ENCODE measurements at regions not wholly inside any gene's neighbourhood (a gene's known extent, or its start where the extent isn't known, plus 50 kb on each side); places are given as distances from the start of the nearest gene placed in this dataset.

GRCh38 chr2:48253301-48253700 lies 61.2 kb upstream of the FOXN2 start:
- FAIRE-seq (no peak), DNase-seq (ENCODE audit: low read depth, low spot score) (no peak)
- no peak overlapping the region for H2AFZ ChIP-seq (ENCODE audit: control insufficient read depth, low read length)
- no peak for TF ChIP-seq EZH2 (IDR thresholded peaks at IDR 0.05; ENCODE audit: low read length)
- H3K9me3 ChIP-seq (ENCODE audit: control insufficient read depth, low read depth, low read length) = no peaks in the 10 kb centered on the region
- H3K4me3 ChIP-seq (ENCODE audit: control insufficient read depth in 2 of 3, extremely low read depth in 1 of 3, insufficient read depth in 2 of 3, low read depth in 1 of 3, low read length in 3 of 3) = no peak overlapping the region
- dilution Hi-C loops (cut with MboI; ENCODE audit: extremely low pct_ligation_motif_present, low sequenced_read_pairs) = no loop called here
- no peaks in the 10 kb centered on the region for H3K79me2 ChIP-seq (ENCODE audit: control insufficient read depth, insufficient read depth, low read length)
- H3K4me2 ChIP-seq (ENCODE audit: control insufficient read depth, extremely low read depth, insufficient read depth, low read depth, low read length) = no peak overlapping the region
- no peaks in the 10 kb centered on the region for H4K20me1 ChIP-seq (ENCODE audit: control insufficient read depth, extremely low read depth, insufficient read depth, low read length)
- no peak overlapping the region for H3K27ac ChIP-seq (ENCODE audit: control insufficient read depth, insufficient read depth, low read length)
- H3K9ac ChIP-seq (ENCODE audit: control insufficient read depth, extremely low read depth, insufficient read depth, low read length) = no peak overlapping the region
- no peaks in the 10 kb centered on the region for H3K9me1 ChIP-seq (ENCODE audit: control insufficient read depth, extremely low read depth, insufficient read depth, low read length)
- no peaks in the 10 kb centered on the region for H3K36me3 ChIP-seq (ENCODE audit: control insufficient read depth in 2 of 2, extremely low read depth in 1 of 2, insufficient read depth in 2 of 2, low read length in 2 of 2)
- H3K4me1 ChIP-seq (ENCODE audit: control insufficient read depth, extremely low read depth, insufficient read depth, low read length) = peaks cover 8% of the 10 kb centered on the region
- no peaks in the 10 kb centered on the region for H3K27me3 ChIP-seq (ENCODE audit: control insufficient read depth, extremely low read depth, insufficient read depth, low read length)

DNA sequence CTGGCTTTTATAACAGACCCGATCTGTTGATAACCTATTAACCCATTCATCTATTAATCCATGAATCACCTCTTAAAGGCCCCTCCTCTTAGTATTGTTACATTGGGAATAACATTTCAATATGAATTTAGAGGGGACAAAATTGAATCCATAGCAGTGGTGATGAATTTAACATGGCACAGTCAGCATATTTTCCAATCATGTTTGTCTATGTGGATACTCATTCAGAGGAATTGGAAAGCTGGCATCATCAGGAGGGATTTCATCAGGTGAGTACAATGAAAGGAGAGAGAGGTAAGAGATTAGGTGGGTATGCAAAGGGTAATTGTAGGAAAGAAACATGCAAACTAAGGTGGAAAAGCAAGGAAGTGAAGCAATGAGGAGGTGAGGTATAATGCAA lies 59.6 kb upstream of the FOXN2 start:
- no peak overlapping the region for H3K27ac ChIP-seq (ENCODE audit: control insufficient read depth, insufficient read depth, low read length)
- H3K36me3 ChIP-seq (ENCODE audit: control insufficient read depth in 2 of 2, extremely low read depth in 1 of 2, insufficient read depth in 2 of 2, low read length in 2 of 2) = no peaks in the 10 kb centered on the region
- H3K79me2 ChIP-seq (ENCODE audit: control insufficient read depth, insufficient read depth, low read length) = no peaks in the 10 kb centered on the region
- H3K9me3 ChIP-seq (ENCODE audit: control insufficient read depth, low read depth, low read length) = no peaks in the 10 kb centered on the region
- DNase-seq (ENCODE audit: low read depth, low spot score) (no peak), FAIRE-seq (no peak)
- H2AFZ ChIP-seq (ENCODE audit: control insufficient read depth, low read length) = no peak overlapping the region
- no peak overlapping the region for H3K4me2 ChIP-seq (ENCODE audit: control insufficient read depth, extremely low read depth, insufficient read depth, low read depth, low read length)
- dilution Hi-C loops (cut with MboI; ENCODE audit: extremely low pct_ligation_motif_present, low sequenced_read_pairs) = no loop called here
- H4K20me1 ChIP-seq (ENCODE audit: control insufficient read depth, extremely low read depth, insufficient read depth, low read length) = no peaks in the 10 kb centered on the region
- no peak overlapping the region for H3K9ac ChIP-seq (ENCODE audit: control insufficient read depth, extremely low read depth, insufficient read depth, low read length)
- H3K27me3 ChIP-seq (ENCODE audit: control insufficient read depth, extremely low read depth, insufficient read depth, low read length) = no peaks in the 10 kb centered on the region
- H3K9me1 ChIP-seq (ENCODE audit: control insufficient read depth, extremely low read depth, insufficient read depth, low read length) = no peaks in the 10 kb centered on the region
- no peaks in the 10 kb centered on the region for H3K4me1 ChIP-seq (ENCODE audit: control insufficient read depth, extremely low read depth, insufficient read depth, low read length)
- H3K4me3 ChIP-seq (ENCODE audit: control insufficient read depth in 2 of 3, extremely low read depth in 1 of 3, insufficient read depth in 2 of 3, low read depth in 1 of 3, low read length in 3 of 3) = no peak overlapping the region
- TF ChIP-seq CTCF (optimal IDR thresholded peaks at IDR 0.05 in 1 of 3, IDR thresholded peaks at IDR 0.05 in 1 of 3, conservative IDR thresholded peaks at IDR 0.05 in 1 of 3; ENCODE audit: extremely low read depth in 1 of 3, insufficient read depth in 2 of 3, low read length in 3 of 3) (no peak), EZH2 (IDR thresholded peaks at IDR 0.05; ENCODE audit: low read length) (no peak)

- dilution Hi-C loops (cut with MboI; ENCODE audit: extremely low pct_ligation_motif_present, low sequenced_read_pairs) = no loop called here
- H3K4me1 ChIP-seq (ENCODE audit: control insufficient read depth, extremely low read depth, insufficient read depth, low read length) = no peaks in the 10 kb centered on the region
Measured at GRCh38 chr2:48257456-48257855, 57.0 kb upstream of the FOXN2 start.

More at GRCh38 chr2:48257456-48257855, 57.0 kb upstream of the FOXN2 start:
- Histone ChIP-seq H3K4me3 (ENCODE audit: control insufficient read depth in 2 of 3, extremely low read depth in 1 of 3, insufficient read depth in 2 of 3, low read depth in 1 of 3, low read length in 3 of 3) (no peak overlapping the region), H2AFZ (ENCODE audit: control insufficient read depth, low read length) (no peak overlapping the region), H3K36me3 (ENCODE audit: control insufficient read depth in 2 of 2, extremely low read depth in 1 of 2, insufficient read depth in 2 of 2, low read length in 2 of 2) (no peaks in the 10 kb centered on the region), H3K27ac (ENCODE audit: control insufficient read depth, insufficient read depth, low read length) (no peak overlapping the region), H3K79me2 (ENCODE audit: control insufficient read depth, insufficient read depth, low read length) (no peaks in the 10 kb centered on the region), H3K9me3 (ENCODE audit: control insufficient read depth, low read depth, low read length) (no peaks in the 10 kb centered on the region), H3K9ac (ENCODE audit: control insufficient read depth, extremely low read depth, insufficient read depth, low read length) (no peak overlapping the region), H4K20me1 (ENCODE audit: control insufficient read depth, extremely low read depth, insufficient read depth, low read length) (no peaks in the 10 kb centered on the region), H3K4me2 (ENCODE audit: control insufficient read depth, extremely low read depth, insufficient read depth, low read depth, low read length) (no peak overlapping the region), H3K9me1 (ENCODE audit: control insufficient read depth, extremely low read depth, insufficient read depth, low read length) (no peaks in the 10 kb centered on the region), H3K27me3 (ENCODE audit: control insufficient read depth, extremely low read depth, insufficient read depth, low read length) (no peaks in the 10 kb centered on the region)
- TF ChIP-seq CTCF (optimal IDR thresholded peaks at IDR 0.05 in 1 of 3, IDR thresholded peaks at IDR 0.05 in 1 of 3, conservative IDR thresholded peaks at IDR 0.05 in 1 of 3; ENCODE audit: extremely low read depth in 1 of 3, insufficient read depth in 2 of 3, low read length in 3 of 3) (no peak), EZH2 (IDR thresholded peaks at IDR 0.05; ENCODE audit: low read length) (no peak)
- FAIRE-seq = no peak
- no peak for DNase-seq (ENCODE audit: low read depth, low spot score)
